ENCODE measurements at regions not wholly inside any gene's neighbourhood (a gene's known extent, or its start where the extent isn't known, plus 50 kb on each side); places are given as distances from the start of the nearest gene placed in this dataset.

DNA sequence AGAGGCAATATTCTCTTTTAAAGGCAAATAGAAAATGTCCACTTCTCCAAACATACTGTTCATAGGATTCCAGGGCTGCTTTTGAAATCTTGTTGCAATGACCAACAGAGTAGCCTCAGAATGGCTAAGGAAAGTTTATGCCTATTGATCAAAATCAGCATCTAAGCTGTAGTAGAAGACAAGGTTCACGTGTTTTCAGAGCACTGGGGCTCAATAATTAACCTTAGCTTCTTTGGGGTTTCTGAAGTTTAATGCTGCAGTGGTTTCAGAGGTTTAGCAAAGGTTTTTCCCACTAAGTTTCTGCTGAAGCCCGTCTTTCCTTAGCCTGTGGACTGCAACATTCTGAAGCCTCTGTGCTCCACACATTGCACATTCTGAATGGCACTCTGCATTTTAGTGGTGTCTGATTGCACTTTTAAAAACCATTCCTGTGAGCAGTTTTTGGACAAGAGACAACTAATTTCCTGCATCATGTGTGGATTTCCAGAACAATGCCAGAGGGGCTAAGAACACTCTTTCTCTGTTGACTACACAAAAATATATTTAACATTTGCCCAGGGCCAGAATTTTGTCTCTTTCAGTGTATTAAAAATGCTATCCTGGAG is 342.5 kb downstream of the PTEN start:
- Mint-ChIP-seq H3K27ac (ENCODE audit: unreplicated experiment) (no peak overlapping the region), H3K4me1 (ENCODE audit: low read depth, unreplicated experiment) (no peaks in the 10 kb centered on the region), H3K4me3 (ENCODE audit: unreplicated experiment) (no peak overlapping the region), H3K36me3 (ENCODE audit: insufficient read depth, unreplicated experiment) (no peaks in the 10 kb centered on the region), H3K27me3 (ENCODE audit: insufficient read depth, unreplicated experiment) (no peaks in the 10 kb centered on the region), H3K9me3 (ENCODE audit: unreplicated experiment) (no peaks in the 10 kb centered on the region)
- intact Hi-C loops (cut with micrococcal nuclease; ENCODE audit: unreplicated experiment), result no loop called here
- ChIA-PET POLR2A (no interaction called here), CTCF (no interaction called here)
- BruUV-seq (replicated peaks), result no TSS peak
- H3K9me3 ChIP-seq, result no peaks in the 10 kb centered on the region
- no peak for DNase-seq
- H3K27me3 ChIP-seq (replicated peaks; ENCODE audit: control insufficient read depth, insufficient read depth, low read length), result no peaks in the 10 kb centered on the region
- TF ChIP-seq CTCF (IDR thresholded peaks at IDR 0.05; ENCODE audit: insufficient read depth in 1 of 2, low read depth in 1 of 2, low read length in 1 of 2, severe bottlenecking in 1 of 2, unreplicated experiment in 1 of 2), result no peak
- no peaks in the 10 kb centered on the region for H3K36me3 ChIP-seq (ENCODE audit: control insufficient read depth, insufficient read depth, low read length)
- H3K4me1 ChIP-seq, result no peaks in the 10 kb centered on the region
- no peak overlapping the region for H3K4me3 ChIP-seq (ENCODE audit: low read depth, low read length)

GRCh38 chr10:88207121-88207546 is 343.7 kb downstream of the PTEN start:
- Mint-ChIP-seq H3K9me3 (ENCODE audit: unreplicated experiment) (no peaks in the 10 kb centered on the region), H3K27ac (ENCODE audit: unreplicated experiment) (no peak overlapping the region), H3K4me3 (ENCODE audit: unreplicated experiment) (no peak overlapping the region), H3K27me3 (ENCODE audit: insufficient read depth, unreplicated experiment) (no peaks in the 10 kb centered on the region), H3K4me1 (ENCODE audit: low read depth, unreplicated experiment) (no peaks in the 10 kb centered on the region), H3K36me3 (ENCODE audit: insufficient read depth, unreplicated experiment) (no peaks in the 10 kb centered on the region)
- Histone ChIP-seq H3K9me3 (no peaks in the 10 kb centered on the region), H3K36me3 (ENCODE audit: control insufficient read depth, insufficient read depth, low read length) (no peaks in the 10 kb centered on the region), H3K27me3 (replicated peaks; ENCODE audit: control insufficient read depth, insufficient read depth, low read length) (no peaks in the 10 kb centered on the region), H3K4me3 (ENCODE audit: low read depth, low read length) (no peak overlapping the region), H3K4me1 (no peaks in the 10 kb centered on the region)
- DNase-seq, result no peak
- BruUV-seq (replicated peaks), result no TSS peak
- ChIA-PET CTCF (no interaction called here), POLR2A (no interaction called here)
- TF ChIP-seq CTCF (IDR thresholded peaks at IDR 0.05; ENCODE audit: insufficient read depth in 1 of 2, low read depth in 1 of 2, low read length in 1 of 2, severe bottlenecking in 1 of 2, unreplicated experiment in 1 of 2), result no peak
- intact Hi-C loops (cut with micrococcal nuclease; ENCODE audit: unreplicated experiment), result no loop called here

DNA sequence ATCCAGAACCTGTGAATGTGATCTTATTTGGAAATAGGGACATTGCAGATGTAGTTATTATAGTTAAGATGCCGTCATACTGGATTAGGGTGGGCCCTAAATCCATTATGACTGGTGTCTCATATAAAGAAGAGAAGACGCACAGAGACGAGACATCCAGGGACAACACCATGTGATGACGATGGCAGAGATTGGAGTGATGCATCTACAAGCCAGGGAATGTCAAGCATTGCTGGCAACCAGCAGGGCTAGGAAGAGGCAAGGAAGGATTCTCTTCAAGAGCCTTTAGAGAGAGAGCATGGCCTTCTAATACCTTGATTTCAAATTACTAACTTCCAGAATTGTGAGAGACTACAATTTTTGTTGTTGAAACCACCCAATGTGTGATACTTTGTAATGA is 345.8 kb downstream of the PTEN start:
- BruUV-seq (replicated peaks), result no TSS peak
- H3K27ac Mint-ChIP-seq (ENCODE audit: unreplicated experiment), result no peak overlapping the region
- no peaks in the 10 kb centered on the region for H3K36me3 Mint-ChIP-seq (ENCODE audit: insufficient read depth, unreplicated experiment)

More for the DNA sequence above, 345.8 kb downstream of the PTEN start:
- Mint-ChIP-seq H3K4me3 (ENCODE audit: unreplicated experiment) (no peak overlapping the region), H3K4me1 (ENCODE audit: low read depth, unreplicated experiment) (no peaks in the 10 kb centered on the region), H3K27me3 (ENCODE audit: insufficient read depth, unreplicated experiment) (no peaks in the 10 kb centered on the region), H3K9me3 (ENCODE audit: unreplicated experiment) (no peaks in the 10 kb centered on the region)
- CTCF ChIA-PET, result no interaction called here
- no peak for TF ChIP-seq CTCF (IDR thresholded peaks at IDR 0.05; ENCODE audit: insufficient read depth in 1 of 2, low read depth in 1 of 2, low read length in 1 of 2, severe bottlenecking in 1 of 2, unreplicated experiment in 1 of 2)
- intact Hi-C loops (cut with micrococcal nuclease; ENCODE audit: unreplicated experiment), result no loop called here
- Histone ChIP-seq H3K27me3 (replicated peaks; ENCODE audit: control insufficient read depth, insufficient read depth, low read length) (no peaks in the 10 kb centered on the region), H3K9me3 (no peaks in the 10 kb centered on the region), H3K4me1 (no peaks in the 10 kb centered on the region), H3K4me3 (ENCODE audit: low read depth, low read length) (no peak overlapping the region), H3K36me3 (ENCODE audit: control insufficient read depth, insufficient read depth, low read length) (no peaks in the 10 kb centered on the region)
- POLR2A ChIA-PET, result interaction anchor here (1.0 kb wide), 1 partner anchor 347 kb away, joined by 4 read pairs; no protein-coding TSS in a partner anchor
- no peak for DNase-seq
